G401.6 (cell line): ENCODE measurements at regions not wholly inside any gene's neighbourhood (a gene's known extent, or its start where the extent isn't known, plus 50 kb on each side); places are given as distances from the start of the nearest gene placed in this dataset.

ENCODE experiments used
- FAIRE-seq: peaks from 2 replicates; lab custom pipeline; 2012; peaks lifted over from hg19 to GRCh38; lab: Jason Lieb, UNC

DNA sequence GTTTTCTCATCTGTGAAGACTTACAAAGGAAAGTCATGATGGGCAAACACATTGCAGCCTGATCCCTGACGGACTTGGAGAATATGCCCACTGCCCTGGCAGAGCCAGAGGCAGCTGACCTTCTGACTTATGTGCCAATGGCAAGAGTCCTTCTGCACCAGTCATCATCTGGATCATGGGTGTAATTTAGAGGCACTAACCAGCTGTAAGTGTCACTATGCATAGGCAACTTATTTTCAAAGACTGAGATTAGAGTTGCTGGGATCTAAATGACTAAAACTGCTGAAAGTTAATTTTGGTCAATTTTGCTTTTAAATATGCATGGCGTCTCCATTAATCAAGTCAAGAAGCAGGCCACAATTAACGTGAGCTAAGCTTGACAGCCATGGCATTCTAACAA is 261.2 kb downstream of the BCL11A start:
- FAIRE-seq: no peak

DNA sequence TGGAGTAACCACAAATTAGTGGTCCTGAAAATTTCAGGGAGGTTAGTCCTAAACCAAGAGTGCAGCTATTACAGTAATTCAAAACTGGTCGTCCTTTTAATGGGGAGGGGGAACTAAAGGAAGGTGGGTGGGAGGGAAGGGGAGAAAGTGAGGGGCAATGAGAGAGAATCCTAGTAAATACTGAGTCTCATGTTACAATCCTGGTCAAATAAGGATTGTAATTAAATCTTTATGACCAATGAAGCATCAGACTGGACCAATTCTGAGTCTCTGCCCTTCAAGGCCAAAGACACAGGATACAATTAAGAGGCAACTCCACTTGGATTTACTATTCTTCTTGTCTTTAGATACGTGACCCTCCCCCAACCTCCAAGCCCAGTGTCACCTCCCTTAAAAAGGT is 262.9 kb downstream of the BCL11A start:
- FAIRE-seq: no peak

DNA sequence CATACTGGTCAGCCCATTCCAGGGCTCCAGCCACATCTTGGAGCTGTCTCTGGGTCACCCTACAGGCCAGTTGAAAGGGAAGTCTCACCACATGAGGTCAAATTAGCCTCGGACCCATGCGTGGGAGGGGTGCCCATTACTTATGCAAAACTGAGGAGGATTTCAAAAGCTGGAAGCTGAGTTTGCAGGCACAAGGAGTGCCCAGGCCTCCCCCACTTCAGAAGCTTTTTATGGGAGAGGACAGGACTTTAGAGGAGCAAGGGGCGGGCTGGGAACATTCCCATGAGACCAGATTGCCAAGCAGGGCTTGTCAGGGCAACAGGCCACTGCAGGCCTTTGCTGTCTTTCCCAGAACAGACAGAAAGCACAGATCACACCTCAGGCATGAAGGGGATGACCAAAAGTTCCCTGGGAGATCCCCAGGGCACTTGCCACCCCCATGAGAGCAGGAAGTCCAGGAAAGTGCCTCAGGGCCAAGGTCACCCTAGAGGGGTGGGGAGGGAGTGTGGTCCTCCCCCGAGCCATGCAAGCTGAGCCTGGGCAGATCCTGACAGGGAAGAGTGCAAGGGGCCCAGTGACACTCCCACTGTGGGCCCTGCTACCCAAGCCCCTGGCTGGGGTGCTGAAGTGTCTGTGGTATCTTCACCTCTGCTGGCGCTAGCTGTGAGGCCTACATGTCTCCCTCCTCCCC is 267.7 kb downstream of the BCL11A start:
- no peak for FAIRE-seq

DNA sequence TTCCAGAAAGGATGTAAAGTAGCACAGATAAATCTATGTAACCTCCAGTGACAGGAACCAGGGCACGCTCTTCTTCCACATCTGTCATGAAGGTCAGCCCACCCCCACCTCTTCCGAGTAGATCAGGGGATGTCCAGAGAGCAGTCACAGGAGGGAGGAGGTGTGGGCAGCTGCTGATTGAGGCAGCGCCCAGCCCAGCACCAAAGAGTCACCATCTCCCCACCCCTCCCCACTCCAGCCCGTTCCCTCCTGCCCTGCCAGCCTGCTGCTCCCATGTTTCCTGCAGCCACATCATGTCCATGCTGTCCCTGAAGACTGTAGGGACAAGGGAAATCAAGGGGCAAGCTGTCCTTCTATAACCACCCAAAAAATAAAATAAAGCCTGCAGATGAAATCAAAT is 269.8 kb downstream of the BCL11A start:
- no peak for FAIRE-seq

DNA sequence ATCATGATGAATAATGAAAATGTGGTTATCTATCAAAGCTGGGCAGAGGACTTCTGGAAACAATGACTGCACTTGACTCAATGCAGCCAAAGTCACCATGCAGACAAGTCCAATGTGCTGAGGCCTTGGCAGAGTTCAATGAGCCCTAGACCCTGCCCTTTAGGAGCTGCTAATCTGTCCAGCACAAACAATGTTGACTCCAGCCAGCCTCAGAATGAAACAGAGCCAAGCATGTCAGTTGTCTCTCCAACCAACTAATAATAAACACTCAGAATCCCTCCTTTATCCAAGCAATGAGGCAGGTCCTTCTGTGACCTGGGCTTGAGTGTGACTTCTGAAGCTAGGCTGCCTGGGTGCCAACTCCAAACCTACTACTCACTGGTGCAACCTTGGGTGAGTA is 270.6 kb downstream of the BCL11A start:
- FAIRE-seq: no peak

DNA sequence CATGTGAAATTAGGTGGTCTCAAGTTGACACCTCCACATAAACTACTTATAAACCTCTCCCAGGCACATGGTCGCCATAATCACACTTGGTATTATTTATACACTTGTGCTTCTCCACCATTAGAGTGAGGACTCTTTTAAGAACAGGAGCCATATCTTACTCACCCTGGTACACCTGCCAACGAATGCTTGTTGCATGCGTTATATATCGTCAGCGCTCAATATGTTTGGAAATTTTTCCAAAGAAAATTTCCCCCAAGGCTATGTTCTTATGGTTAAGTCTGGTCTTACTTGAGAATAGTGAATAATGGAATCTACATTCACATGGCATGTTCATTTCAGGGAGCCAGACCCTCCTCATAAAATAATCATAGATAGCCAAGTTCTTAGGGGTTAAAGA is 271.7 kb downstream of the BCL11A start:
- no peak for FAIRE-seq

DNA sequence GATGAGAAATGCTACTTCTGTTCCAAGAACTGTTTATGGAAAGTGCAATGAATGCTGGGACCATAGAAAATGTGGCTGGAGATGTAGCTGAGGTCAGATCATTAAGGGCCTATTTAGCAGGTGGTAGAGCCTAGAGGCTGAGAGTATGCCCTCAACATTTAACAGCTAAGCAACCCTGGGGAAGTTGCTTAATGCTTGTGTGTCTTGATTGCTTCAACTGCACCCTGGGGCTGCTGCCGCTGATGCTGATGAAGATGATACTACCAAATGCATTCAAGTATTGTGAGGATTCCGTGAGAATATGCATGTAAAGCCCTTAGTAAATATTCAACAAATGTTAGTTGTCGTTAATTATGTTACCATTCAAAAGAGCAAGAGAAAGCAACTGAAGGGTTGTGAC is 273.2 kb downstream of the BCL11A start:
- FAIRE-seq: no peak

DNA sequence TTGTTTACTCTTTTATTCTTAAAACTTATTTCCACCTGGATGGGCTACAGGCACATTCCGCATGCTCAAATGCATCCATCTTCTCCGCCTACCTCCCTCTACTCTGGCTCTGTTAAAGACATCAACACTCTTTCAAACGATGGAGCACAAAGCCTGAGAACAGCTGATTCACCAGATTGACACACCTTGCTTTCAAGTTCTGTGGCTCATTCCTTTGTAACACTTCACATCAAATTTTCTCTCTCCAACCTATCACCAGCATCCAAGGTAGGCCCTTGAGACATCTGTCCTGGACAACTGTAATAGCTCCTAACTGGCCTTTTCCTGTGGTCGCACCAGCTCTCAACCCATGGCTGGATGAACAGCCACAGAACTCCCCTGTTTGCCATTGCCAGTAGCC is 274.5 kb downstream of the BCL11A start:
- no peak for FAIRE-seq

DNA sequence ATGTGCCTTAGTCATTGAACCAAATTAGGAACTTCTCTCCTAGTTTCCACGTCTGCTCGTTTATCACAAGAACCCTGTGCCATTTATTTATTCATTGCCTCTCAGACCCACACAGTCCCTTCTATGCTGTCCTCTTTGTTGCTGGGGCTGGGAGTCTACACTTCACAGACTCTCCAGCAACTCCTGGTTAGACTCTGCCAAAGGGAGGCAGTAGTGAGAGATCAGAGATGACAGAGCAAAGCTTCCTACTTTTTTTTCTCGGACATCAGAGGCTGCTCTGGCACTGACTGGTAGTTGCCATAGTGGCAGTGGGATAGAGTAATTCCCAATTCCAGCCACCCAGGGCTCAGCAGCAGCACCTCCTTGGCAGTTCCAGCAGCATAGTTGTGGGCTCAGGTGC is 277.5 kb downstream of the BCL11A start:
- no peak for FAIRE-seq

DNA sequence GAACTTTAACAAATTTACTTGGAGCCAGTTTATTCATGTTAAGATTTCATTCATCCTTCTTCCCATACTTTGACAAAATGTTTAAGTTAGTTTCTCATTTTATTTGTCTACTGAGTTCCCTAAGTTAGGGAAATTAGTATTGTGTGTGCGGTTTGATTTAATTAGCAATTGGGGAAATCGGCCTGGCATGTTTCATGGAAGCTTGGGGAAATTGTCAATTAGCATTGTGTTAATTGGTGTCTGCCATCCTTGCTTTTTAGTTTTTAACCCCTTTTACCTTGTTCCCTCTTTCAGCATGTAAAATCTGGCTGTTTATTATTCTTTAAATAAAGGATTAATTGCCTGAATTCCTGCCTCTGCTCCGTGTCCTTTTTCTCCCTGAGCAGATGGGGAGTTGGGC is 279.6 kb downstream of the BCL11A start:
- no peak for FAIRE-seq

DNA sequence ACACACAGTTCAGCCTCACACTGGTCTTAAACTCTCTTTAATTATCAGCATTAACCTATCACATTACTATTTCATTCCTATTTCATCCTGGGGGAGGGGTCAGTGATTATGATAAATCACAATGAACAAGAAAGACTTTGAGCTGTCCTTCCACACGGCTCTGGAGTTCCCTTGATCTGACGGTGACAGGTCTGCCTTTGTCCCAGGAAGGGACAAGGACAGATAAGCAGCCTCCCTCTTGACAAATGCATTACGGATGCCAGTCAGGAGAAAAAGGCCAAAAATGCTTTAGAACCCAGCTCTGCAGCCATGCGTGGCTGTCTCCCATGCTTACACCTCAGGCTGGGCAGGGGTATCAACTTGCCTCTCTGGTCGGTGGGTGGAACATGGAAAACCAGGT is 281.7 kb downstream of the BCL11A start:
- FAIRE-seq: no peak

DNA sequence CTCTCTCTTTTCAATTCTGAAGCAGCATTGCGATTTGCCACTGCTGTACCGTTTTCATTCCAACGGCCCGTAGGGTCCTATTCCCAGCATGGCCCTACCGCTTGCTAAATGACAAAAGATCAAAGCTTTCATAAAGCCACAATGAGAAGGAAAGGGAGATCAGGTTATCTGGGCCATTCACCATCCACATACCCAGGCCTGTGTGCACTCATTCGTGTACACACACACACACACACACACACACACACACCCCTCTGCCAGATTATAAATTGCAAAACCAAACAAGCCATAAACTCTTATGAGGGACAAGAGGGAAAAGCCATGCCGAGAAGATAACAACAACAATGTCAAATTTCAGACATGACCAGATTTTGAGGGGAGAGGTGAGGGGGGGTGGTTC is 282.3 kb downstream of the BCL11A start:
- no peak for FAIRE-seq

DNA sequence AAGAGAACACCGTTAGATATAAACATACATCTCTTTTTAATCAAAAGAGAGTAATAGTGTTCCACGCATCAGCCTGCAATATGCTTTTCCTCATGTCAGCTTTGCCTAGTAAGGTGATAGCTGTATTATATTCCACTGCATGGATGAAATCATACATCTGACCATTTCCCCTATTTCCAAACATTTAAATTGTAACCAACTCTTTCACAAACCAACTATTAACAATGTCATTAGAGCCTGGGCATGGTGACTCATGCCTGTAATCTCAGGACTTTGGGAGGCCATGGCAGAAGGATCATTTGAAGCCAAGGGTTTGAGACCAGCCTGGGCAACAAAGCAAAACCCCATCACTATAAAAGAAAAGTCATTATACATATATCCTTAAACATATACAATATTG is 284.8 kb downstream of the BCL11A start:
- no peak for FAIRE-seq

DNA sequence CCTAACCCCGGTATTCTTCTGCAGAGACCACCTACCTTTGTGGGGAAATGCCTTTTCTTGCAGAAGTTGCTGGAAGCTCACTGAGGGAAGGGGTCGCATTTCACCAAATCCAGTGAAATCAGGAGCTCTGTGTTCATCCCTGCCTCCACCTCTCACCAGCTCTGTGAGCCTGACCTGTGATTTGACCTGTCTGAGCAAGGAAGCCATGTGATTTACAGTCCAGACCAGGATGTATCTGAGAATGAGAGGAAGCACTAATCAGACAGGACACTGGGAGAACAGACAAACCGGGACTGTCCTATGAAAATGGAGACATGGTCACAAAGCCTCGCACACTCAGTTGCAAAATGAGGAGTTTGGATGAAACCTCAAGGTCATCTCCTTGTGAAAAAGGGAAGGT is 285.4 kb downstream of the BCL11A start:
- FAIRE-seq: no peak

DNA sequence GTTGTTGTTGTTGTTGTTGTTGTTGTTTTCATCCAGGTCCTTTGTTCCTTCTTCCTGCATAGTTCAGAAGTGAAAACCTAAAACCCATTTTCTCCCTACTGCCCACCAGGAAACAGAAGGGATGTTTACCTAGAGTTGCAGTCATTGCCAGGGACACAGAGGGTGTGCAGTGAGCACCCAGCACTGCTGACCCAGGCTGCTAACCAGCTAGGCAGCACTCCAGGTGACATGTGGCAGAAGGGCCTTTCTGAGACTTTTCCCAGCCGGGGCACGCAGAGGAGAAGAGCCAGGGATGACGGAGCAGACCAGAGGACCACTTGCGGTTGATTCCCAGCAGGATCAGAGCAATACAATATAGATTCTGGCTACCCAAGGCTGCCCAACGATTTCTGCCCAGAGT is 286.3 kb downstream of the BCL11A start:
- FAIRE-seq: no peak

DNA sequence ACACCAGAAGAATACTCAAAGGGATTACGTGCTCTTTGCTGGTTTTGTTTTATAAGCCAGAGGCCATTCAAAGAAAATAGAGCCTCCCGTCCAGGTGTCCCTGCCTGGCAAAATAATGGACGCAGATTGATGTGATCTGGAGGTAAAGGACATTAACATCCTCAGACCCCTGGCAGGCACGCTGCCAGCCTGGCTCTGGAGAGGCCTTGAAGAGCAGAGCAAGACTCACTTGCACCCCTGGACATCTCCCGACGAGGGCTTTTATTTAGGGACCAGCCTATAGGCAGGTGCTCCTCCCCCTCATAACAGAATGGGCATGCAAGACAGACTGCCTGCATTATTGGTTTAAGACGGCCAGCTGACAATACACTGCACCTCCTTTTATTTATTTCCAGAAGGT is 291.3 kb downstream of the BCL11A start:
- no peak for FAIRE-seq

DNA sequence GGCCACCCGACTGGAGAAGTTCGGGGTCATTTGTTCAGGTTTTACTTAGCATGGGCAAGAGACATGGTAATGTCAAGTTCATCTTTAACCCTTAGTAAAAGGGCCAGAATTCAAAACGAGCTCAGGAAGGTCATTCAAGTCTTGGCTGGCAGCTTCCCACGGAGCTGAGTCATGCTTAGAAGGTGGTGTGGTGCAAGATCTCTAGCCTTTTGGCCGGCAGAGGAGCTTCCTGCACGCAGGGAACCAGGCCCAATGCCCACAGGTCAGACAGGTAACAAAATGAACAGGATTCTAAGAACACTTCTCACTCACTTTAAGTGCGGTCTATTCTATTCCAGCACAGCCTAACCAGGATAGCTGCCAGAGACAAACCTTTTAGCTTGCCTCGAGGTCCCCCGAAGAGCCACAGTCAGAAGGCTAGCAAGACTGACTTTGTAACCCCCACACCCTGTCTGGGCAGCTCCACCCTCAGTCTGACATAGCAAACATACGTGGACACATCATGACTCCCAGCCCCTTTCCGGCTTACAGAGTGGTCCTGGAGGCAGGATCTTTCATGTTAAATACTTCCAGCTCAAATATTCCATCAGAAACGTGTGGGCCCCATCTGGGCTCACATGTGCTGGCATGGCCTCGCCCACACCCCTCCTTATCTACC is 292.7 kb downstream of the BCL11A start:
- no peak for FAIRE-seq

DNA sequence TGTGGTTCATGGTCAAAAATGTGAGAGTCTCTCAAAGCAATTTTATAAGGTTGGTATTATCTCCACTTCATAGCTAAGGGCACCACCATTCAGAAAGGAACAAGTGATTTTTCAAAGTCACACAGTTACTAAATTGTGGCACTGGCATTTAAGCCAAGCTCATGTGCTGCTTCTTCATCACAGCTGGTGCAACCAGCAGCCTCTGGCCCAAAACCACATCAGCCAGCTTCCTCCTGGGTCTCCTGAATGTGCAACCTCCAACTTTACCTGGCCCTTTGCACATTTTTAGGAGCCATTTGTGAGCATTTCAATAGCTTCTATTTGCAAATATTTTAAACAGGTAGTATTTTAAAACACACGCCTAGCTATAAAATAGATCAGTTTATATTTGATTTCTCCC is 293.7 kb downstream of the BCL11A start:
- no peak for FAIRE-seq

DNA sequence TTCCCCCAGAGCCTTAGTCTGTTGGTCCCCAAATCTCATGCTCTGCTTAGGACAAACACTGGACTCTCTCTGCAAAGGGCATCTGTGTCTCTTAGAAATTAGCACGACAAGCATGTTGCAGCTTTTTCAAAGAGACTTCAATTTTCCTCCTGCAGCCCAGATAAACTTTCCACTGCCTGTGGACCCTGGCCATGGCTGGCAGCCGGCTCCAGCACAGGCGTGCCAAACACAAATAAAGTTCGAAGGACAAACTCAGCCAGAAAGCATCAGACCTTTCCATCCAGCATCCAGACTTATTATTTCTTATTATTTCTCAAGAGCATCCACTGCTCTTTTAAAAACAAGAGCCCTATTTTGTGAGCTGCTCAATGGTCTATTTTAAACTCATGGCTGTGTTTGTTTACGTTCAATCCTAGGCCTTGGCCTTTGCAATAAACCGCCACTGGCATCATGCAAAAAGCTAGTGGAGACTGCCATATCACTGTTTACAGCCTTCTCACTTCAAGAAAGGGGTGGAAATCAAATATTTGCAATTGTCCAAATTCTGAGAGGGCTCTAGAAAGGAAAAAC is 300.8 kb downstream of the BCL11A start:
- FAIRE-seq: no peak

DNA sequence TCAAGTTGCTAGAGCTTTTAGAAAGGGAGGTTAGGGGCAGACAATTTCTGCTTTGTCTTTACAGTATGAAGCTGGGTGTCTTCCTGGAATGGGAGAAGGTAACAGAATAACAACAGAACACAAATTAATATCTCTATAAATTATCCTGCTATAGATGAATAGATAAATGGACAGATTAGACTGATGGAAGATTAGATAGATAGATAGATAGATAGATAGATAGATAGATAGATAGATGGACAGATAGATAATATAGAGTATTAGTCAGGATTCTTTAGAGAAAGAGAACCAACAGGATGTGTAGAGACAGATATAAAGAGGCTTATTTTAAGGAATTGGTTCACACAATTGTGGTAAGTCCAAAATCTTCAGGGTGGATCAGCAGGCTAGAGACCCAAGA is 302.2 kb downstream of the BCL11A start:
- no peak for FAIRE-seq

DNA sequence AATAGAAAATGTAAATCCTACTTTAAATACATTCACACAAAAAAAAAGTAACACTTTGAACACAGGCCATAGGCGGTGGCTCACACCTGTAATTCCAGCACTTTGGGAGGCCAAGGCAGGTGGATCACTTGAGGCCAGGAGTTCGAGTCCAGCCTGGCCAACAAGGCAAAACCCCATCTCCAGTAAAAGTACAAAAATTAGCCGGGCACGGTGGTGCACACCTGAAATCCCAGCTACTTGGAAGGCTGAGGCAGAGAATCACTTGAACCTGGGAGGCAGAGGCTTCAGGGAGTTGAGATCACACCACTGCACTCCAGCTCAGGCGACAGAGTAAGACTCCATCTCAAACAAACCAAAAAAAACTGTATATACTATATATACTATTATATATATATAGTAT is 303.6 kb downstream of the BCL11A start:
- FAIRE-seq: no peak

DNA sequence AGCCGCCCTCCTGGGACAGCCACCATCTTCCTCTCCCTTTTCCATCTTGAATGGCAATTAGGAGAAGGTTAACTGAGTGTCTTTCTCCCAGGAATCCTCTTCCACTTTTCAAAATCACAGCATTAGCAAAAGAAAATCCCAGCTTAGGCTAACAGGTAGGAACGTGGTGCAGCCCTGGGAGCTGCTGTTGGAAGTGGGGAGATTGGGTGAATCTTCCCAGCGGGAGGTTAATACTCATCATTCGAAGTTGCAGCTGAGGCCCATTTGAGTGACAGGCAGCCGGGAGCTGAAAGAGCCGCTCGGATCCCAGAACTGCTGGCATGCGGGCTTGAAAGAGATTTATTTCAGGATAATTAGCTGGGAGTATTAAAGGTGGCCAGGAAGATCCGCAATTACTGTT is 306.0 kb downstream of the BCL11A start:
- no peak for FAIRE-seq

DNA sequence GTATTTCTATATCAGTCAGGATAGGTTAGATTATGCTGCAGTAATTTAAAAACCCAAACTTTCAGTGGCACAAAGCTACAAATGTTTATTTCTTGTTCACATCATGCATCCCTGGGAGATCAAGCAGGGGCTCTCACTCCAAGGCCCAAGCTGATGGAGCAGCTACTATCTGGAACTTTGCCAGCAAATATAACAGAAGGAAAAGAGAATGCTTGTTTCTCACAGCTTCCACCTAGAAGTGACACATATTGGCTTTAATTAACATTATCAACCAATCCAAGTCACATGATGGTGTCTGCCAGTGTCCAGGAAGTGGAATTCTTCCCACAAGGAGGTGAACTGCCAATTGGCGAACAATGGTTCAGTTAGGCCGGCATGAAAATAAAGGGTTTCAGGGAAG is 306.9 kb downstream of the BCL11A start:
- no peak for FAIRE-seq
